HG03565 (cell line): ENCODE measurements at regions not wholly inside any gene's neighbourhood (a gene's known extent, or its start where the extent isn't known, plus 50 kb on each side); places are given as distances from the start of the nearest gene placed in this dataset.
"Not testable (repeated sequence)": the region's sequence is repeated elsewhere in the genome, so short reads cannot be mapped to it uniquely, and the experiment has no call there.

ENCODE experiments used
- ATAC-seq: cut with Tn5 transposase; IDR thresholded peaks from one replicate; pipeline ENCODE4 v1.9.1; 2021; ENCODE audit warnings: mild to moderate bottlenecking, moderate library complexity; ENCODE audit not compliant: unreplicated experiment

- not testable (repeated sequence) for ATAC-seq
These were observed 52.5 kb downstream of the KIAA0408 start for GRCh38 chr6:127406722-127407121.

GRCh38 chr6:127406122-127406521, 53.1 kb downstream of the KIAA0408 start:
- ATAC-seq, result no peak

GRCh38 chr6:127404594-127405178, 54.5 kb downstream of the KIAA0408 start:
- ATAC-seq, result no peak

- peak; percentile 64 for ATAC-seq
These were observed 55.1 kb downstream of the KIAA0408 start for GRCh38 chr6:127404133-127404532.

- ATAC-seq, result peak; percentile 87
These were observed 55.6 kb downstream of the KIAA0408 start for GRCh38 chr6:127403636-127404035.

GRCh38 chr6:127402890-127403617, 56.1 kb downstream of the KIAA0408 start:
- ATAC-seq, result no peak

GRCh38 chr6:127397729-127398630, 54.6 kb upstream of the ECHDC1 start:
- no peak for ATAC-seq

- ATAC-seq, result not testable (repeated sequence)
These were observed 53.8 kb upstream of the ECHDC1 start for GRCh38 chr6:127397171-127397597.
